ENCODE measurements at regions not wholly inside any gene's neighbourhood (a gene's known extent, or its start where the extent isn't known, plus 50 kb on each side); places are given as distances from the start of the nearest gene placed in this dataset.

DNA sequence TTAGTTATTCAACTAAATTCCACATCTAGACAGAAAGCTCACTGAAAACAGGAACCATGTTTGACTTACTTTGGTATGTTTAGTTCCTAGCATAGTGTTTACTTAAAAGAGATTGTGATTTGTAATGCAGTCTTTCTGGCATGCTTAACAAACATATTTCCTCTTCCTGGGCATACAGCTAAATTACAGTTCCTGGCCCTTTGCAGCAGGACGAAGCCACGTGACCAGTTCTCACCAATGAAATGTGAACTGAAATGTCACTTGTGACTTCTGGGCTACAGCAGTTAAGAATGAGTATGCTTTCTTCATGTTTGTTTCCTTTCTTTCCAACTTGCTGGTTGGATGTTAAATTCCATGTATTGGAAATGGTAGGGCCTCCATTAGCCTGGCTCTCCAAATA is 330.5 kb downstream of the FIGN start:
- TF ChIP-seq HOXA7 (CRISPR knock-in tag; IDR thresholded peaks at IDR 0.05) (no peak), RCOR1 (IDR thresholded peaks at IDR 0.05; ENCODE audit: low read depth, low read length) (no peak)
- TF ChIP-seq, protein P1, sequence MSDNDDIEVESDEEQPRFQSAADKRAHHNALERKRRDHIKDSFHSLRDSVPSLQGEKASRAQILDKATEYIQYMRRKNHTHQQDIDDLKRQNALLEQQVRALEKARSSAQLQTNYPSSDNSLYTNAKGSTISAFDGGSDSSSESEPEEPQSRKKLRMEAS (IDR thresholded peaks at IDR 0.05): no peak
- TF ChIP-seq, protein P2, sequence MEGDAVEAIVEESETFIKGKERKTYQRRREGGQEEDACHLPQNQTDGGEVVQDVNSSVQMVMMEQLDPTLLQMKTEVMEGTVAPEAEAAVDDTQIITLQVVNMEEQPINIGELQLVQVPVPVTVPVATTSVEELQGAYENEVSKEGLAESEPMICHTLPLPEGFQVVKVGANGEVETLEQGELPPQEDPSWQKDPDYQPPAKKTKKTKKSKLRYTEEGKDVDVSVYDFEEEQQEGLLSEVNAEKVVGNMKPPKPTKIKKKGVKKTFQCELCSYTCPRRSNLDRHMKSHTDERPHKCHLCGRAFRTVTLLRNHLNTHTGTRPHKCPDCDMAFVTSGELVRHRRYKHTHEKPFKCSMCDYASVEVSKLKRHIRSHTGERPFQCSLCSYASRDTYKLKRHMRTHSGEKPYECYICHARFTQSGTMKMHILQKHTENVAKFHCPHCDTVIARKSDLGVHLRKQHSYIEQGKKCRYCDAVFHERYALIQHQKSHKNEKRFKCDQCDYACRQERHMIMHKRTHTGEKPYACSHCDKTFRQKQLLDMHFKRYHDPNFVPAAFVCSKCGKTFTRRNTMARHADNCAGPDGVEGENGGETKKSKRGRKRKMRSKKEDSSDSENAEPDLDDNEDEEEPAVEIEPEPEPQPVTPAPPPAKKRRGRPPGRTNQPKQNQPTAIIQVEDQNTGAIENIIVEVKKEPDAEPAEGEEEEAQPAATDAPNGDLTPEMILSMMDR (IDR thresholded peaks at IDR 0.05): no peak

Data from A549 (cell line).